ENCODE measurements at regions not wholly inside any gene's neighbourhood (a gene's known extent, or its start where the extent isn't known, plus 50 kb on each side); places are given as distances from the start of the nearest gene placed in this dataset.
A peak's percentile ranks its signal among the peaks of the same experiment; 100 is the strongest.

DNA sequence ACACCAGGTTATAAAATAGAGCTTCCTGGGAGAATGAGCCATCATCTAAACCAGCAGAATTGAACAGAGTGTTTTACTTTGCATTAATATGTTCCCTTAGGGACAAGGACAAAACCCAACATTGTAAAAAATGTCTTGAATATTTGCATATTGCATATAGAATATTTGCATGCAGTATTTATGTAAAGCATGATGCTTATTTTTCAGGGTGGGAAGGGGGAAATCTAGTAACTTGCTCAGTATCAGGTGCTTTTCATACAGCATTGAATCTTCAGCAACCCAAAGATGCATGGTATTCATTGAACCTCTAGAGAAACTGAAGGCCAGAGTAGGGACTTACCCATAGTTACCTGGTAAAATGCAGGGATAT is 409.2 kb upstream of the ZMIZ1 start:
- Histone ChIP-seq H3K36me3 (ENCODE audit: control insufficient read depth in 4 of 4, insufficient read depth in 4 of 4, low read length in 4 of 4) (no peaks in the 10 kb centered on the region), H3K27me3 (ENCODE audit: control insufficient read depth in 3 of 3, insufficient read depth in 3 of 3, low read length in 2 of 3) (no peaks in the 10 kb centered on the region), H3K27ac (ENCODE audit: low read depth in 1 of 2, low read length in 1 of 2) (no peak overlapping the region), H3K9me3 (ENCODE audit: control insufficient read depth in 4 of 4, insufficient read depth in 3 of 4, low read length in 3 of 4) (peaks cover 0 to 4% (median 0%) of the 10 kb centered on the region in 4 donors), H3K9ac (ENCODE audit: insufficient read depth in 1 of 2, low read length in 2 of 2) (no peak overlapping the region), H3K4me1 (ENCODE audit: control insufficient read depth in 5 of 5, insufficient read depth in 5 of 5, low read length in 5 of 5) (peaks cover 0 to 32% (median 13%) of the 10 kb centered on the region in 5 donors), H3K4me3 (no peak overlapping the region)
- DNase-seq (no peak), ATAC-seq (ENCODE audit: insufficient read depth, low FRiP score) (no peak)
- TF ChIP-seq, protein P1, sequence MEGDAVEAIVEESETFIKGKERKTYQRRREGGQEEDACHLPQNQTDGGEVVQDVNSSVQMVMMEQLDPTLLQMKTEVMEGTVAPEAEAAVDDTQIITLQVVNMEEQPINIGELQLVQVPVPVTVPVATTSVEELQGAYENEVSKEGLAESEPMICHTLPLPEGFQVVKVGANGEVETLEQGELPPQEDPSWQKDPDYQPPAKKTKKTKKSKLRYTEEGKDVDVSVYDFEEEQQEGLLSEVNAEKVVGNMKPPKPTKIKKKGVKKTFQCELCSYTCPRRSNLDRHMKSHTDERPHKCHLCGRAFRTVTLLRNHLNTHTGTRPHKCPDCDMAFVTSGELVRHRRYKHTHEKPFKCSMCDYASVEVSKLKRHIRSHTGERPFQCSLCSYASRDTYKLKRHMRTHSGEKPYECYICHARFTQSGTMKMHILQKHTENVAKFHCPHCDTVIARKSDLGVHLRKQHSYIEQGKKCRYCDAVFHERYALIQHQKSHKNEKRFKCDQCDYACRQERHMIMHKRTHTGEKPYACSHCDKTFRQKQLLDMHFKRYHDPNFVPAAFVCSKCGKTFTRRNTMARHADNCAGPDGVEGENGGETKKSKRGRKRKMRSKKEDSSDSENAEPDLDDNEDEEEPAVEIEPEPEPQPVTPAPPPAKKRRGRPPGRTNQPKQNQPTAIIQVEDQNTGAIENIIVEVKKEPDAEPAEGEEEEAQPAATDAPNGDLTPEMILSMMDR (IDR thresholded peaks at IDR 0.05; ENCODE audit: control extremely low read depth, extremely low read depth), result no peak

DNA sequence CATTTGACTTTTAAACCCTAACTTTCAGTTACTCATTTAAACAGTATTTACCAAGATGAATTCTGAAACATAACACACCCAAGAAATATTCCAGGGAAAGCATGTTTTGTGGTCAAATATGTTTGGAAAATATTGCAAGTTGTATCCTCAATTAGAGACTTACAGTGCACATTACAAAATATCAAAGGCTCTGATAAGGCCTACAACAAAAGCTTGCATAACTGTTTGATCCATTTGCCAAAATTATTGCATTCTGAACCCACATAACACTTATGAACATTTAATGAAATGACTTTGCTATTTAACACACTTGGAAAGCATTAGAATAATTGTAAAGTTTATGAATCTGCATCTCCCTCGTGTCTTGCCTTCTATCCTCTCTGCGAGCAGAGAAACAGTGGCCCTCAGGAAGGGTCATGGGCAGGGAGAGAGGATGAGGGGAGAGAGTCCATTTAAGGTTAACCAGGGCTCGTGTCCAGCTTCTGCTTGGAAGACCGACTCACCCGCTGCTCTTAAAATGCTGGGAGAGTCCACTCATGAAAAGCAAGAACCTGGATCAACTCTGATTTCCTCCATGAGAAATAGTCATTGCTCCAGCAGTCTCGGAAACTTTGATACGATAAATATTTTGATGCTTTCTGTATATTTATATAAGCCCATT is 408.2 kb upstream of the ZMIZ1 start:
- peaks cover 0 to 7% (median 2%) of the 10 kb centered on the region in 4 donors for H3K9me3 ChIP-seq (ENCODE audit: control insufficient read depth in 4 of 4, insufficient read depth in 3 of 4, low read length in 3 of 4)
- no peak overlapping the region for H3K27ac ChIP-seq (ENCODE audit: low read depth in 1 of 2, low read length in 1 of 2)
- H3K4me1 ChIP-seq (ENCODE audit: control insufficient read depth in 5 of 5, insufficient read depth in 5 of 5, low read length in 5 of 5), result peaks cover 0 to 30% (median 13%) of the 10 kb centered on the region in 5 donors
- ATAC-seq (ENCODE audit: insufficient read depth, low FRiP score) (no peak), DNase-seq (peak in 2 of 3 donors; percentile 37 to 43)
- H3K36me3 ChIP-seq (ENCODE audit: control insufficient read depth in 4 of 4, insufficient read depth in 4 of 4, low read length in 4 of 4), result no peaks in the 10 kb centered on the region
- WGBS, 2 donors, result 81 to 86% methylated on average over 7 of the region's 7 CpGs
- H3K4me3 ChIP-seq, result no peak overlapping the region
- H3K9ac ChIP-seq (ENCODE audit: insufficient read depth in 1 of 2, low read length in 2 of 2), result no peak overlapping the region
- TF ChIP-seq, protein P1 (IDR thresholded peaks at IDR 0.05; ENCODE audit: control extremely low read depth, extremely low read depth), result no peak
- no peaks in the 10 kb centered on the region for H3K27me3 ChIP-seq (ENCODE audit: control insufficient read depth in 3 of 3, insufficient read depth in 3 of 3, low read length in 2 of 3)

DNA sequence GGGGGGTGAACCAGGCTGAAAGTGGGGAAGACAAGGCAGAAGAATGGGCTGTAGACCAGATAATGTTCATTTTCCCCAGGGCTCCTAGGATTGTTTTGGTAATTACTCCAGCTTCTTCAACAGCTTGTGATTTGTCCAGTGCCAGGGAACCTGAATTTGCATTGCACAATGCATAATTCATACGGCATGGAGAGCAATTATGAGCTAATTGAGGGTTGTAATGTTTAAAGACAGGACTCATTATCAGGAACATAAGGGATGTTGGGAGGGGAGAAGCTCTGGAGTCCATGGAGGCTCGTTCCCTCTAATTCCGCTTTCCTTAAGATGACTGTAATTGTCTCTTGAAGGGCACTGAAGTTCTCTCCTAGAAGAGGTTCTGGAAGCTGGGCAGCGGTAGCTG is 405.0 kb upstream of the ZMIZ1 start:
- Histone ChIP-seq H3K36me3 (ENCODE audit: control insufficient read depth in 4 of 4, insufficient read depth in 4 of 4, low read length in 4 of 4) (no peaks in the 10 kb centered on the region), H3K4me1 (ENCODE audit: control insufficient read depth in 5 of 5, insufficient read depth in 5 of 5, low read length in 5 of 5) (peaks cover 0 to 12% (median 0%) of the 10 kb centered on the region in 5 donors), H3K4me3 (no peak overlapping the region), H3K27me3 (ENCODE audit: control insufficient read depth in 3 of 3, insufficient read depth in 3 of 3, low read length in 2 of 3) (no peaks in the 10 kb centered on the region), H3K9ac (ENCODE audit: insufficient read depth in 1 of 2, low read length in 2 of 2) (no peak overlapping the region), H3K27ac (ENCODE audit: low read depth in 1 of 2, low read length in 1 of 2) (no peak overlapping the region), H3K9me3 (ENCODE audit: control insufficient read depth in 4 of 4, insufficient read depth in 3 of 4, low read length in 3 of 4) (peaks cover 0 to 7% (median 2%) of the 10 kb centered on the region in 4 donors)
- 83 to 88% methylated on average over 4 of the region's 4 CpGs for whole genome bisulfite sequencing, 2 donors
- DNase-seq (no peak), ATAC-seq (ENCODE audit: insufficient read depth, low FRiP score) (no peak)
- TF ChIP-seq, protein P1 (IDR thresholded peaks at IDR 0.05; ENCODE audit: control extremely low read depth, extremely low read depth), result no peak

Data from lung (tissue), 11 donors.